Colonic mucosa (tissue), 4 donors: ENCODE measurements at regions not wholly inside any gene's neighbourhood (a gene's known extent, or its start where the extent isn't known, plus 50 kb on each side); places are given as distances from the start of the nearest gene placed in this dataset.

Source experiments
- DNase-seq: peaks from one replicate; pipeline ENCODE4 v3.0.0-alpha.2; 2020
- H3K27ac ChIP-seq: fragments of 200-600 bp; one replicate; pipeline ENCODE4 v1.8.0; 2021
- H3K27me3 ChIP-seq: fragments of 200-600 bp; one replicate; pipeline ENCODE4 v1.8.0; 2021
- H3K36me3 ChIP-seq: fragments of 200-600 bp; one replicate; pipeline ENCODE4 v1.8.0; 2021
- H3K4me1 ChIP-seq: fragments of 200-600 bp; one replicate; pipeline ENCODE4 v1.8.0; 2021; ENCODE audit warnings: mild to moderate bottlenecking
- H3K4me3 ChIP-seq: fragments of 200-600 bp; one replicate; pipeline ENCODE4 v1.8.0; 2021
- H3K9ac ChIP-seq, 2 donors: one replicate each; pipeline ENCODE4 v1.7.0; 2013; ENCODE audit warnings: control low read depth in 2 of 2, low read depth in 2 of 2, low read length in 2 of 2
- H3K9me3 ChIP-seq: fragments of 200-600 bp; one replicate; pipeline ENCODE4 v1.8.0; 2021
- CTCF ChIP-seq: fragments of 200-600 bp; IDR thresholded peaks from one replicate; pipeline ENCODE4 v1.8.0; 2022; ENCODE audit warnings: antibody characterized with exemption, mild to moderate bottlenecking
- intact Hi-C: fragments of 100-400 bp; cut with DNase I; formaldehyde crosslinking; loops from one replicate; pipeline ENCODE4 v1.14.1; 2022
- donor health status: healthy.
- donor health status: DM: no; HTN: no; CAD: no.
- donor health status: DM: no; HTN: no; CAD: no.

- intact Hi-C loops, result no loop called here
Observed at GRCh38 chr13:34303346-34303745, 485.4 kb downstream of the RFC3 start.

GRCh38 chr13:34307607-34308006 is 489.7 kb downstream of the RFC3 start:
- Histone ChIP-seq H3K4me3 (no peak overlapping the region), H3K9me3 (no peaks in the 10 kb centered on the region), H3K9ac (no peak overlapping the region), H3K27me3 (no peaks in the 10 kb centered on the region), H3K36me3 (no peaks in the 10 kb centered on the region), H3K27ac (no peak overlapping the region), H3K4me1 (no peaks in the 10 kb centered on the region)
- DNase-seq, result no peak
- intact Hi-C loops, result no loop called here
- TF ChIP-seq CTCF, result no peak

More at GRCh38 chr13:34303346-34303745, 485.4 kb downstream of the RFC3 start:
- no peak overlapping the region for H3K9ac ChIP-seq
- TF ChIP-seq CTCF, result no peak
- no peaks in the 10 kb centered on the region for H3K27me3 ChIP-seq
- H3K36me3 ChIP-seq, result no peaks in the 10 kb centered on the region
- H3K9me3 ChIP-seq, result no peaks in the 10 kb centered on the region
- H3K4me3 ChIP-seq, result no peak overlapping the region
- H3K27ac ChIP-seq, result no peak overlapping the region
- no peak for DNase-seq
- H3K4me1 ChIP-seq, result no peaks in the 10 kb centered on the region

- no peak overlapping the region for H3K9ac ChIP-seq
- H3K4me3 ChIP-seq, result no peak overlapping the region
- no peaks in the 10 kb centered on the region for H3K36me3 ChIP-seq
- H3K9me3 ChIP-seq, result no peaks in the 10 kb centered on the region
- intact Hi-C loops, result no loop called here
- H3K27ac ChIP-seq, result no peak overlapping the region
- DNase-seq, result no peak
- no peak for TF ChIP-seq CTCF
- H3K4me1 ChIP-seq, result no peaks in the 10 kb centered on the region
- no peaks in the 10 kb centered on the region for H3K27me3 ChIP-seq
Observed at GRCh38 chr13:34308725-34309124, 490.8 kb downstream of the RFC3 start.

- no peaks in the 10 kb centered on the region for H3K9me3 ChIP-seq
- H3K4me3 ChIP-seq, result no peak overlapping the region
- H3K27ac ChIP-seq, result no peak overlapping the region
- no peaks in the 10 kb centered on the region for H3K27me3 ChIP-seq
- no peaks in the 10 kb centered on the region for H3K36me3 ChIP-seq
- no peak overlapping the region for H3K9ac ChIP-seq
- TF ChIP-seq CTCF, result no peak
- H3K4me1 ChIP-seq, result no peaks in the 10 kb centered on the region
- intact Hi-C loops, result no loop called here
- no peak for DNase-seq
Observed at GRCh38 chr13:34310539-34310938, 492.6 kb downstream of the RFC3 start.

- Histone ChIP-seq H3K36me3 (no peaks in the 10 kb centered on the region), H3K9me3 (no peaks in the 10 kb centered on the region), H3K27me3 (no peaks in the 10 kb centered on the region), H3K4me1 (no peaks in the 10 kb centered on the region), H3K27ac (no peak overlapping the region), H3K9ac (no peak overlapping the region), H3K4me3 (no peak overlapping the region)
- DNase-seq, result no peak
- intact Hi-C loops, result no loop called here
- TF ChIP-seq CTCF, result no peak
Observed at GRCh38 chr13:34311251-34311650, 493.3 kb downstream of the RFC3 start.

GRCh38 chr13:34312578-34312977 is 494.6 kb downstream of the RFC3 start:
- Histone ChIP-seq H3K9ac (no peak overlapping the region), H3K36me3 (no peaks in the 10 kb centered on the region), H3K4me1 (no peaks in the 10 kb centered on the region), H3K9me3 (no peaks in the 10 kb centered on the region), H3K27me3 (no peaks in the 10 kb centered on the region), H3K4me3 (no peak overlapping the region), H3K27ac (no peak overlapping the region)
- no peak for DNase-seq
- intact Hi-C loops, result no loop called here
- no peak for TF ChIP-seq CTCF
